A673 (cell line): ENCODE measurements at regions not wholly inside any gene's neighbourhood (a gene's known extent, or its start where the extent isn't known, plus 50 kb on each side); places are given as distances from the start of the nearest gene placed in this dataset.

Experiments
- EZH2 ChIP-seq: fragments of 200-600 bp; sonication (generic); IDR thresholded peaks from 2 replicates; pipeline ENCODE4 v1.6.1; 2017; ENCODE audit warnings: borderline replicate concordance, low read depth, mild to moderate bottlenecking, mixed read lengths, antibody characterized with exemption, low read length; ENCODE audit not compliant: poor library complexity, severe bottlenecking
- TF ChIP-seq, protein P1 (sequence below): fragments of 300-800, 200-600 bp; sonication (generic); conservative IDR thresholded peaks from 2 replicates; pipeline ENCODE4 v1.5.1; 2017; ENCODE audit warnings: low read depth, mild to moderate bottlenecking, antibody characterized with exemption, low read length, moderate library complexity, mixed read lengths

- TF ChIP-seq, protein P1, sequence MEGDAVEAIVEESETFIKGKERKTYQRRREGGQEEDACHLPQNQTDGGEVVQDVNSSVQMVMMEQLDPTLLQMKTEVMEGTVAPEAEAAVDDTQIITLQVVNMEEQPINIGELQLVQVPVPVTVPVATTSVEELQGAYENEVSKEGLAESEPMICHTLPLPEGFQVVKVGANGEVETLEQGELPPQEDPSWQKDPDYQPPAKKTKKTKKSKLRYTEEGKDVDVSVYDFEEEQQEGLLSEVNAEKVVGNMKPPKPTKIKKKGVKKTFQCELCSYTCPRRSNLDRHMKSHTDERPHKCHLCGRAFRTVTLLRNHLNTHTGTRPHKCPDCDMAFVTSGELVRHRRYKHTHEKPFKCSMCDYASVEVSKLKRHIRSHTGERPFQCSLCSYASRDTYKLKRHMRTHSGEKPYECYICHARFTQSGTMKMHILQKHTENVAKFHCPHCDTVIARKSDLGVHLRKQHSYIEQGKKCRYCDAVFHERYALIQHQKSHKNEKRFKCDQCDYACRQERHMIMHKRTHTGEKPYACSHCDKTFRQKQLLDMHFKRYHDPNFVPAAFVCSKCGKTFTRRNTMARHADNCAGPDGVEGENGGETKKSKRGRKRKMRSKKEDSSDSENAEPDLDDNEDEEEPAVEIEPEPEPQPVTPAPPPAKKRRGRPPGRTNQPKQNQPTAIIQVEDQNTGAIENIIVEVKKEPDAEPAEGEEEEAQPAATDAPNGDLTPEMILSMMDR, result no peak
- no peak for TF ChIP-seq EZH2
Observed at GRCh38 chr6:93900142-93900541, 480.8 kb upstream of the EPHA7 start.
